Stimulated activated CD8-positive, alpha-beta memory T cell treated with anti-CD3 and anti-CD28 coated beads, Interleukin-12 subunit alpha, Interleukin-12 subunit beta, amount 100 ng/mL, for 24 hours (primary cell): ENCODE measurements at regions not wholly inside any gene's neighbourhood (a gene's known extent, or its start where the extent isn't known, plus 50 kb on each side); places are given as distances from the start of the nearest gene placed in this dataset.

ENCODE experiments used
- DNase-seq: peaks from one replicate; pipeline ENCODE4 v3.0.0-alpha.2; 2020; ENCODE audit errors: extremely low read depth

DNA sequence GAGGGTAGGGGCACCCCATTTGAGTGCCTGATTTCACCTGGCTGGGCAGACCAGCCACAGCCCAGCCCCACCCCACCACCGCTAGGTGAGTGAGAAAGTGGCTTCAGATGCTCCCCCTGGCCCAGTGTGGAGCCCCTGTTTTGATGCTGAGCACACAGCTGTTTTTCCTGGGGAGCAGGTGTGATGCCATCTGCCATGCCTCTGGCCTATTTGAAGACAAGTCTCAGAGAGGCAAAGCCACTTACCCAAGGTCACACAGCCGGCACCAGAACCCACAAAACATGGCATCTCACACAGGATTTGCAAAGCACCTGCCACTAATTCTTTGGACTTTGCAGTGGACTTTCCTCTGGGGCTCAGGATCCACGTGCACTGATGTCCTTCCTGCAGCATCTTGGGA lies 131.3 kb downstream of the INHBB start:
- no peak for DNase-seq

- no peak for DNase-seq
Measured at GRCh38 chr2:120477831-120478481, 132.0 kb downstream of the INHBB start.

DNA sequence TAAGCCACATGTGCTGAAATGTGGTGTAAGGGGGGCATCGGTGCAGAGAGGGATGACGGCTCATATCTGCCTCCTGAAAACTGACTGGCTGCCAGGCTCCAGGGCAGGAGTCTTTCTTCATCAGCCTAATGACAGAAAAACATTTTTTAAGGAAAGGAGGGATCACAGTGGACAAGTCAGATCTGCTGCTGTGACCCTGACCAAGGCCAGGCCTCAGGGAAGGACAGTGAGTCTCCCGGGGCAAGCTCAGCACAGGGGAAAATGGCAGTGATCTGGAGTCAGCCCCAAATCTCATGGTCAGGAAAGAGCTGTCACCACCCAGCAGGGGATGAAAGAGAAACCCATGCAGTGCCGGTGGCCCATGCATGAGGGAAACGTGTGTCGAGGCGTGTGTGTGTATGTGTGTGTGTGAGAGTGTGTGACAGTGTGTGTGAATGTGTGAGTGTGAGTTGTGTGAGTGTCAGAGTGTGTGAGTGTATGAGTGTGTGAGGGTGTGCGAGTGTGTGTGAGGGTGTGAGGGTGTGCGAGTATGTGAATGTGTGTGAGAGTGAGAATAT lies 134.5 kb downstream of the INHBB start:
- DNase-seq = no peak

DNA sequence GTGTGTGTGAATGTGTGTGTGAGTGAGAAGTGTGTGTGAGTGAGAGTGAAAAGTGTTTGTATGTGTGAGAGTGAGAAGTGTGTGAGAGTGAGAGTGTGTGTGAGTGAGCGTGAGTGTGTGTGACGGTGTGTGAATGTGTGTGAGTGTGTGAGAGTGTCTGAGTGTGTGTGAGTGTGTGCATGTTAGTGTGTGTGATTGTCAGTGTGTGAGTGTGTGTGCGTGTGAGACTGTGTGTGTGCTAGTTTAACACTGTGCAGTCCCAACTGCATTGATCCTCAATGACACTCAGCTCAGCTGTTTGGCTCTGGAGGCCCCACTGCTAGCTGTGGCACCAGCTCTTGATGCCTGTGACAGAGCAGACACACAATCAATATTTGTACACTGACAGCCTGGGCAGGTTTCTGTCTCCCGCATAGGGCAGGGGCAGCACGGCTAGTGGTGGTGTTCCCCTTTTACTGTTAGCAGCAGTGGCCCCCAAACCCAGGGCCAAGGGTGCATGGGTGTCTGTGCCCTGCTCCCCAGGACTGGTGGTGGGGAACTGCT lies 135.0 kb downstream of the INHBB start:
- no peak for DNase-seq

- no peak for DNase-seq
Measured at GRCh38 chr2:120481446-120482194, 135.7 kb downstream of the INHBB start.

DNA sequence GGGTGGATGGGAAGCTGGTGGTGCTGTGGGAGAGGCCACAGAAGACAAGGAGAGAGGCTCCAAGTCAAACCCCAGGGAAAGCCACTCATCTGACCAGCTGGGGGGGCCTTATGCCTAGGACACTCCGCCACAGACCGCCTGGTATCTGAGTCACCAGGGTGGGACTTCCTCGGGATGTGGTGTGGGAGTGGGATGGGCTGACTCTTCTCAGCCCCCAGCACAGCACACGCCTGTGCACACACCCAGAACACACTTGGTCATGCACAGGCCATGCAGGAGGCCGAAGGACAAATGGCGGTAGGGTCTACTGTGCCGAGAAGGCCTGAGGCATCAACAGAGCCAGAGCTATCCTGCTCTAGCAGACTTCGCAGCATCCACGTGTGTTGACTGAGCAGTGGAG lies 136.4 kb downstream of the INHBB start:
- DNase-seq = no peak

DNA sequence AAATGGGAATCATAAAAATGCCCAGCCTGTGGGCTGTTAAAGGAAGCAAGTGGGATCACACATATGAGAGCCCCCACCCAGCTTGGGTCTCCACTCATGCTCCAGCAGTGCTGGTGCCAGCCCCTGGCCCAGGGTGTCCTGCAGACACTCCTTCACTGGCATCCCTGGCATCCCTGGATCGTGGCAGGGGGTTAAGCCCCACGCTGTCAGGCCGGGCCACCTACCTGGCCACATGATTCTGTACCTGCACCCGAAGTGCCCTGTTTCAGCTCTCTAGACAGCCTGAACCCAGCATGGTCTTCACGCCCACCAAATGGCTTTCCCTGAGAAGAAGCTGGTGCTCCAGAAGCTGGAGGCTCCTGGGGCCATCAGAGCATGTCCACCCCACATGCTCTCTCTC lies 137.4 kb downstream of the INHBB start:
- no peak for DNase-seq

GRCh38 chr2:120485096-120485495 lies 139.2 kb downstream of the INHBB start:
- DNase-seq = no peak

- no peak for DNase-seq
Measured at GRCh38 chr2:120486441-120486840, 140.5 kb downstream of the INHBB start.

GRCh38 chr2:120486946-120487345 lies 141.0 kb downstream of the INHBB start:
- no peak for DNase-seq

- no peak for DNase-seq
Measured at GRCh38 chr2:120488531-120488930, 142.6 kb downstream of the INHBB start.

- no peak for DNase-seq
Measured at GRCh38 chr2:120489023-120489422, 143.1 kb downstream of the INHBB start.

DNA sequence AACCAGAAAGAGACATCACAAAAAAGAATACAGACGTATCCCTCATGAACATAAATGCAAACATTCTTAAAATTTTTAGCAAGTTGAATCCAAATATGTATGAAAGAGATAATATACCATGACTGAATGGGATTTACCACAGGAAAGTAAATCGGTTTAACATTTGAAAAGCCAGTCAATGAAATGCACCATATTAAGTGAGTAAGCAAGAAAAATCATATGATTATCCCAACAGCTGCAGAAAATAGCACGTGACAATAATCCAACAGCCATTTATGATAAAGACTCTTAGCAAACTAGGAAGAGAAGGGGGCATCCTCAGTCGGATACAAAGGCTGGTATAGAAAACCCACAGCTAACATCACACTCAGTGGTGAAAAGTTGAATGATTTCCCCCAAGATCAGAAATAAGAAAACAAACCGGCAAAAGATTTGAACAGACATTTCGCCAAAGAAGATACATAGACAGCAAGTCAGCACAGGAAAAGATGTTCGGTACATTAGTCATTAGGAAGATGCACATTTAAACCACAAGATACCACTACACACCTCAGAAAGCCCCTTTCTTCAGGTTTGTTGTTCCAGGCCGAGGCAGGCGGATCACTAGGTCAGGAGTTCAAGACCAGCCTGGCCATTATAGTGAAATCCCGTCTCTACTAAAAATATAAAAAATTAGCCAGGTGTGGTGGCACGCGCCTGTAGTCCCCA lies 144.3 kb downstream of the INHBB start:
- no peak for DNase-seq

- DNase-seq = no peak
Measured at GRCh38 chr2:120491111-120491625, 145.2 kb downstream of the INHBB start.

DNA sequence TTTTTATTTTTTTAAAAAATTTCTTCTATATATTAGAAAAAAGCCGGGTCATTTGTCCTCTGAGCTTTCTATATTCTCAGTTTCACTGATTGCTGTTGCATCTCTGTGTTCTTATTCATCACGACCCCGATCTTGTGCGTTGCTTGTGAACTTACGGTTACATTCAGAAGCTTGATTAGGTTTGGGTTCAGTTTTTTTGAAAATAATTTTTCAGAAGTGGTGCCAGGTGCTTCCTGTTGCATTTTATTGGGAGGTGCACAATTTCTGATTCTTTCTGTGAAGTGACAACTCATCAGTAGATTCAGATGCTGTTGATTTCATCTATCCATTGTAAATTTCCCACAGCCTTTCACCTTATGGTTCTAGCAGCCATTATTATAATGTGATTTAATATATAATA lies 147.3 kb downstream of the INHBB start:
- DNase-seq = no peak

DNA sequence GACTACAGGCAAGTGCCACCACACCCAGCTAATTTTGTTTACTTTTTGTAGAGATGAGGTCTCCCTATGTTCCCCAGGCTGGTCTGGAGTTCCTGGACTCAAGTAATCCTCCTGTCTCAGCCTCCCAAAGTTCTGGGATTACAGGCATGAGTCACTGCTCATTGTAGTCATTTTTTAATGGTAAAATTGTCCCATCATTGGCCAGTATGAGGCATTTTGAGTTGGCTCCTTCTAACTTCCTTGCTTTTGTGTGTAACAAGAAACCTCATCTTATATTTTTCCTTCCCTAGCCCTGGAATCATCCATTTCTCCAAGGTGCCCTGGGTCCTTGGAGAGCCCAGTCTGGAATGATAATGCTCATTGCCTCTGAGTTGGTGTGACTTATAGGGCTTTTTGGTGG lies 148.5 kb downstream of the INHBB start:
- DNase-seq = no peak

DNA sequence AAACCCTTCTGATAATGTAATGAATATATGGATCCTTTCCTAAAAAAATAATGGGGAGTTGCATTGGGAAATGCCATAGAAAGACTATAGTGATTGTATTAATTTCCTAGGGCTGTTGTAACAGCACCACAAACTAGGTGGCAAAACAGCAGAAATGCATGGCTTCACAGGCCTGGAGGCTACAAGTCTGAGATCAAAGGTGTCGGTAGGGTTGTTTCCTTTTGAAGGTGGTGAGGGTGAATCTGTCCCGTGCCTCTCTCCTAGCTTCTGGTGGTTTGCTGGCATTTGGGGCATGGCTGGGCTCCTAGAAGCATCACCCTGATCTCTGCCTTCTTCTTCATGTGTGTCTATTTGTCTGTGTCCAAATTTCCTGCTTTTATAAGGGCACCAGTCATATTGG lies 149.7 kb downstream of the INHBB start:
- no peak for DNase-seq

DNA sequence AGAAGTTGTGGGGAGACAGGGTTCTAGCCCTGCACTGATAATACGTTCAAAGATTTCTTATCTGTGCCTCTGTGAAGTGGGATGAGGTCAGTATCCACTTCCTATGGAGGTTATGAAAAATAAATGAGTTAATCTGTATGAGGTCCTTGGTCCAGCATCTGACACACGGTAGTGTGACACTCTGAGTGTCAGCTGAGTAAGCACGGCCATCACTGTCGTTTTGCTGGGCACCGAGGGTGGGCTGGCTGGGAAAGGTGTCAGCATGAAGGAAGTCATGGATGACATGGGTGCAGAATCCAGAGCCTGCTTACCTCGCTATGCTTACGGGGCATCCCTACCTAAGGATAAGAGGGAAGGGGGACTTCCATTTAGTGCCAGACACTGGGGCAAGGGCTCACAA lies 150.3 kb downstream of the INHBB start:
- no peak for DNase-seq

DNA sequence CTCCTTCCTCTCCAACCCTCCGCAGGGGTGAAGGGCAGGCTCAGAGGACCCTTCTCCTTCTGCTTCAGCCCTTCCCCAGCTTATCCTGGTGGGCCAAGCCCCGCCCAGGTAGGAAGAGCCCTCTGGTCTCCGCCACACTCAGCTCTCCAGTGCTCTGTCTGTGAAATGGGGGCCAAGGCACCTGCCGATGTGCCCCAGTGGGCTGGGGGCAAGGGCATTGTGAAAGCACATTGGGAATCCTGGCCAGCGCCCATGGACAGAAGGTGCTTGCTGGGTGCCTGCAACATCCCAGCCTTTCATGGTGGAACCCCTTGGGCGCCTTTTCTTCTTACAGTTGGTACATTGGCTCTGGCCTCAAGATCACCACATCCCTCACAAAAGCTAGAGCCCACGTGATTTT lies 150.8 kb downstream of the INHBB start:
- no peak for DNase-seq

GRCh38 chr2:120497261-120497977 lies 151.5 kb downstream of the INHBB start:
- no peak for DNase-seq

DNA sequence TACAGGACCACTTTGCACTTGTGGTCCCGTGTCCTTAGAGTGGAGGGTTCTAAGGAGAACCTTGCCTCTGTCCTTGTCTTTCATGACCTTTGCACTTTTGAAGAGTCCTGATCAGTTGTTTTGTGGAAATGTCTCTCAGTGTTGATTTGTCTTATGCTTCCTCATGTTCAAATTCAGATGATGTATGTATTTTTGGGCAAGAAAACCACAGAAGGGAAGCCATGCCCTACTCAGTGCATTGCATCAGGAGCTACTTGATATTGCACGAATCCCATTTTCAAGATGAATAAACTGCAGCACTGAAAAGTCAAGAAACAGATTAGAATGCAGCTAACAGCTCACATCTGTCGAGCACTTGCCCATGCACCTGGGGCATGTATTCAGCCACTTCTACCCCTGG lies 152.2 kb downstream of the INHBB start:
- DNase-seq = no peak
